HG02885 (cell line): ENCODE measurements at regions not wholly inside any gene's neighbourhood (a gene's known extent, or its start where the extent isn't known, plus 50 kb on each side); places are given as distances from the start of the nearest gene placed in this dataset.
"Not testable (repeated sequence)": the region's sequence is repeated elsewhere in the genome, so short reads cannot be mapped to it uniquely, and the experiment has no call there.

ENCODE experiments used
- ATAC-seq: cut with Tn5 transposase; IDR thresholded peaks from one replicate; pipeline ENCODE4 v1.9.1; 2021; ENCODE audit warnings: mild to moderate bottlenecking; ENCODE audit not compliant: unreplicated experiment, poor library complexity

GRCh38 chr13:101003566-101003965 is 329.0 kb upstream of the TMTC4 start:
- ATAC-seq: no peak

- no peak for ATAC-seq
These were observed 314.8 kb upstream of the TMTC4 start for GRCh38 chr13:100989392-100989791.

GRCh38 chr13:100988921-100989320 is 314.3 kb upstream of the TMTC4 start:
- no peak for ATAC-seq

GRCh38 chr13:100987948-100988347 is 313.4 kb upstream of the TMTC4 start:
- no peak for ATAC-seq

GRCh38 chr13:100986571-100986970 is 312.0 kb upstream of the TMTC4 start:
- ATAC-seq: no peak

- ATAC-seq: no peak
These were observed 309.6 kb upstream of the TMTC4 start for GRCh38 chr13:100984085-100984705.

- no peak for ATAC-seq
These were observed 308.5 kb upstream of the TMTC4 start for GRCh38 chr13:100983111-100983510.

GRCh38 chr13:100980171-100980570 is 305.6 kb upstream of the TMTC4 start:
- ATAC-seq: no peak

- ATAC-seq: no peak
These were observed 303.2 kb upstream of the TMTC4 start for GRCh38 chr13:100977841-100978240.

GRCh38 chr13:100976993-100977392 is 302.4 kb upstream of the TMTC4 start:
- no peak for ATAC-seq

GRCh38 chr13:100975666-100976065 is 301.1 kb upstream of the TMTC4 start:
- ATAC-seq: not testable (repeated sequence)

- no peak for ATAC-seq
These were observed 288.0 kb upstream of the TMTC4 start for GRCh38 chr13:100962585-100962984.

- no peak for ATAC-seq
These were observed 286.6 kb upstream of the TMTC4 start for GRCh38 chr13:100961186-100961585.

GRCh38 chr13:100958831-100959230 is 284.2 kb upstream of the TMTC4 start:
- no peak for ATAC-seq

- ATAC-seq: no peak
These were observed 283.1 kb upstream of the TMTC4 start for GRCh38 chr13:100957741-100958140.

- ATAC-seq: no peak
These were observed 280.1 kb upstream of the TMTC4 start for GRCh38 chr13:100954430-100955305.

- ATAC-seq: no peak
These were observed 276.4 kb upstream of the TMTC4 start for GRCh38 chr13:100951016-100951415.

GRCh38 chr13:100948937-100949336 is 274.3 kb upstream of the TMTC4 start:
- not testable (repeated sequence) for ATAC-seq

- ATAC-seq: no peak
These were observed 272.0 kb upstream of the TMTC4 start for GRCh38 chr13:100946588-100946987.

GRCh38 chr13:100944791-100945345 is 270.3 kb upstream of the TMTC4 start:
- no peak for ATAC-seq

- no peak for ATAC-seq
These were observed 268.1 kb upstream of the TMTC4 start for GRCh38 chr13:100942742-100943141.
